ENCODE measurements at regions not wholly inside any gene's neighbourhood (a gene's known extent, or its start where the extent isn't known, plus 50 kb on each side); places are given as distances from the start of the nearest gene placed in this dataset.
A peak's percentile ranks its signal among the peaks of the same experiment; 100 is the strongest.

GRCh38 chr15:96023081-96023480 is 307.4 kb upstream of the NR2F2 start:
- DNase-seq (ENCODE audit: low spot score) = no peak

- no peak for DNase-seq (ENCODE audit: low spot score)
These were observed 303.0 kb upstream of the NR2F2 start for GRCh38 chr15:96027501-96027900.

- no peak for DNase-seq (ENCODE audit: low spot score)
These were observed 301.9 kb upstream of the NR2F2 start for GRCh38 chr15:96028620-96029019.

- no peak for DNase-seq (ENCODE audit: low spot score)
These were observed 301.3 kb upstream of the NR2F2 start for GRCh38 chr15:96029172-96029571.

- no peak for DNase-seq (ENCODE audit: low spot score)
These were observed 298.9 kb upstream of the NR2F2 start for GRCh38 chr15:96031426-96032110.

- DNase-seq (ENCODE audit: low spot score) = no peak
These were observed 295.4 kb upstream of the NR2F2 start for GRCh38 chr15:96035091-96035490.

GRCh38 chr15:96035635-96036034 is 294.9 kb upstream of the NR2F2 start:
- DNase-seq (ENCODE audit: low spot score) = no peak

GRCh38 chr15:96037584-96037983 is 292.9 kb upstream of the NR2F2 start:
- DNase-seq (ENCODE audit: low spot score) = no peak

- DNase-seq (ENCODE audit: low spot score) = no peak
These were observed 292.4 kb upstream of the NR2F2 start for GRCh38 chr15:96038131-96038530.

- no peak for DNase-seq (ENCODE audit: low spot score)
These were observed 291.9 kb upstream of the NR2F2 start for GRCh38 chr15:96038650-96039049.

GRCh38 chr15:96041982-96042733 is 288.3 kb upstream of the NR2F2 start:
- DNase-seq (ENCODE audit: low spot score) = no peak

- DNase-seq (ENCODE audit: low spot score) = no peak
These were observed 287.7 kb upstream of the NR2F2 start for GRCh38 chr15:96042734-96043224.

- DNase-seq (ENCODE audit: low spot score) = no peak
These were observed 286.8 kb upstream of the NR2F2 start for GRCh38 chr15:96043591-96044171.

- DNase-seq (ENCODE audit: low spot score) = no peak
These were observed 283.8 kb upstream of the NR2F2 start for GRCh38 chr15:96046620-96047240.

GRCh38 chr15:96047255-96047931 is 283.1 kb upstream of the NR2F2 start:
- no peak for DNase-seq (ENCODE audit: low spot score)

- DNase-seq (ENCODE audit: low spot score) = no peak
These were observed 281.2 kb upstream of the NR2F2 start for GRCh38 chr15:96049323-96049722.

GRCh38 chr15:96049766-96050165 is 280.7 kb upstream of the NR2F2 start:
- DNase-seq (ENCODE audit: low spot score) = no peak

- no peak for DNase-seq (ENCODE audit: low spot score)
These were observed 278.9 kb upstream of the NR2F2 start for GRCh38 chr15:96051598-96051997.

- DNase-seq (ENCODE audit: low spot score) = no peak
These were observed 278.3 kb upstream of the NR2F2 start for GRCh38 chr15:96052154-96052553.

GRCh38 chr15:96052572-96053030 is 277.9 kb upstream of the NR2F2 start:
- no peak for DNase-seq (ENCODE audit: low spot score)

- DNase-seq (ENCODE audit: low spot score) = peak; percentile 83
These were observed 277.3 kb upstream of the NR2F2 start for GRCh38 chr15:96053031-96053780.

All from ecto neural progenitor cell (in vitro differentiated cells).